Adrenal gland (tissue), 9 donors: ENCODE measurements at regions not wholly inside any gene's neighbourhood (a gene's known extent, or its start where the extent isn't known, plus 50 kb on each side); places are given as distances from the start of the nearest gene placed in this dataset.

Experiments
- DNase-seq, 7 donors: peaks; one replicate each; pipeline ENCODE4 v3.0.0-alpha.2; 2019 to 2020
- H3K27ac ChIP-seq, 5 donors: fragments of 200-600 bp; sonication (generic) in 4 of 5; 1 replicate in 3 of 5; 2 replicates in 2 of 5; pipeline versions ENCODE4 v1.5.1 to v1.8.0; 2016 to 2020; ENCODE audit warnings: mild to moderate bottlenecking in 1 of 5
- H3K27me3 ChIP-seq: fragments of 200-600 bp; 2 replicates; pipeline ENCODE4 v1.8.0; 2021
- H3K36me3 ChIP-seq, 2 donors: fragments of 200-600 bp; replicated peaks in 1 of 2; 1 replicate in 1 of 2; 2 replicates in 1 of 2; pipeline versions ENCODE4 v1.5.1 to v1.8.0; 2018 to 2022
- H3K4me1 ChIP-seq, 2 donors: fragments of 200-600 bp; replicated peaks in 1 of 2; 1 replicate in 1 of 2; 2 replicates in 1 of 2; pipeline versions ENCODE4 v1.5.1 to v1.8.0; 2018 to 2021
- H3K4me3 ChIP-seq, 4 donors: fragments of 200-600 bp; sonication (generic) in 3 of 4; one replicate each; pipeline ENCODE4 v1.5.1; 2016 to 2018
- H3K9me3 ChIP-seq, 3 donors: fragments of 200-600 bp; sonication (generic) in 1 of 3; replicated peaks in 1 of 3; 1 replicate in 2 of 3; 2 replicates in 1 of 3; pipeline versions ENCODE4 v1.5.1 to v1.8.0; 2016 to 2021
- CTCF ChIP-seq, 6 experiments: fragments of 450-650 bp in 4 of 6; fragments of 200-600 bp in 2 of 6; sonication (generic) in 1 of 6; IDR thresholded peaks; 1 replicate in 5 of 6; 2 replicates in 1 of 6; pipeline versions ENCODE4 v1.5.1 to v1.8.0; 2016 to 2021; ENCODE audit warnings: antibody characterized with exemption in 6 of 6, mild to moderate bottlenecking in 2 of 6, moderate library complexity in 1 of 6
- POLR2A ChIP-seq, 2 donors: fragments of 450-650 bp; IDR thresholded peaks; one replicate each; pipeline ENCODE4 v1.6.1; 2017; ENCODE audit warnings: antibody characterized with exemption in 2 of 2, mild to moderate bottlenecking in 2 of 2, moderate library complexity in 1 of 2
- WGBS, 4 donors: extraction: QIAGEN DNeasy Blood & Tissue Kit in 2 of 4; methylation state at CpG; one replicate each; pipeline versions ENCODE4 v1.1.5 to v1.1.7; 2013 to 2017; 5-methylcytosine and 5-hydroxymethylcytosine counted together
- intact Hi-C, 2 donors: fragments of 100-400 bp; cut with DNase I; formaldehyde crosslinking; loops; one replicate each; pipeline versions ENCODE4 v1.14.1 to v1.15.0; 2022 to 2023
- microRNA-seq, 3 donors: library from miRNA; unstranded; fragments of <30 nt; microRNA quantifications; one replicate each; pipeline ENCODE4, GENCODE V29; 2017 to 2020
- small RNA-seq, 2 donors: library from RNA; depleted of rRNA; stranded (forward); fragments of <200 nt; gene quantifications; one replicate each; pipeline ENCODE3, GENCODE V24; 2016
- donor health status: healthy with polysubstance abuse.
- donor health status: Bipolar disorder and iron deficiency.
- donor health status: DM: yes; HTN: yes; CAD: no.
- donor health status: DM: no; HTN: no; CAD: no.
- donor health status: DM: no; HTN: no; CAD: no.

- Histone ChIP-seq H3K27ac (no peak overlapping the region), H3K4me1 (no peaks in the 10 kb centered on the region), H3K9me3 (no peaks in the 10 kb centered on the region), H3K4me3 (no peak overlapping the region), H3K36me3 (no peaks in the 10 kb centered on the region), H3K27me3 (no peaks in the 10 kb centered on the region)
- WGBS, 4 donors, result 73 to 92% (median 77%) methylated on average over 3 to 4 of the region's 4 CpGs
- DNase-seq, result no peak
- intact Hi-C loops, result no loop called here
- TF ChIP-seq CTCF (IDR thresholded peaks at IDR 0.05) (no peak), POLR2A (IDR thresholded peaks at IDR 0.05) (no peak)
Measured at GRCh38 chr3:96755519-96755918, 58.9 kb upstream of the EPHA6 start.

GRCh38 chr3:96756516-96756915, 57.9 kb upstream of the EPHA6 start:
- no peaks in the 10 kb centered on the region for H3K36me3 ChIP-seq
- H3K27ac ChIP-seq, result no peak overlapping the region
- H3K27me3 ChIP-seq, result no peaks in the 10 kb centered on the region
- TF ChIP-seq POLR2A (IDR thresholded peaks at IDR 0.05) (no peak), CTCF (IDR thresholded peaks at IDR 0.05) (no peak)
- no peaks in the 10 kb centered on the region for H3K4me1 ChIP-seq
- intact Hi-C loops, result no loop called here
- no peak overlapping the region for H3K4me3 ChIP-seq
- no peak for DNase-seq
- WGBS, 4 donors, result 48 to 63% (median 58%) methylated on average over 1 of the region's 1 CpG
- H3K9me3 ChIP-seq, result no peaks in the 10 kb centered on the region

GRCh38 chr3:96760956-96761355, 53.4 kb upstream of the EPHA6 start:
- Histone ChIP-seq H3K27me3 (no peaks in the 10 kb centered on the region), H3K9me3 (no peaks in the 10 kb centered on the region), H3K36me3 (no peaks in the 10 kb centered on the region), H3K4me3 (no peak overlapping the region), H3K27ac (no peak overlapping the region), H3K4me1 (no peaks in the 10 kb centered on the region)
- DNase-seq, result no peak
- no peak for TF ChIP-seq POLR2A (IDR thresholded peaks at IDR 0.05)
- TF ChIP-seq CTCF (IDR thresholded peaks at IDR 0.05), result no peak
- 66 to 79% (median 74%) methylated on average over 4 of the region's 4 CpGs for WGBS, 4 donors
- intact Hi-C loops, result no loop called here

Small RNA genes in the stretch of these regions (microRNA-seq; reads per million reads assigned to microRNA genes)
- gene MIR8060, result 0 reads per million in 3 donors

Small RNA genes in the stretch of these regions (small RNA-seq; reads per million reads assigned to genes)
- 0 reads per million in 2 donors for gene MIR8060
- gene RNU6-1094P, result 0 reads per million in 2 donors
